ENCODE measurements at regions not wholly inside any gene's neighbourhood (a gene's known extent, or its start where the extent isn't known, plus 50 kb on each side); places are given as distances from the start of the nearest gene placed in this dataset.

DNA sequence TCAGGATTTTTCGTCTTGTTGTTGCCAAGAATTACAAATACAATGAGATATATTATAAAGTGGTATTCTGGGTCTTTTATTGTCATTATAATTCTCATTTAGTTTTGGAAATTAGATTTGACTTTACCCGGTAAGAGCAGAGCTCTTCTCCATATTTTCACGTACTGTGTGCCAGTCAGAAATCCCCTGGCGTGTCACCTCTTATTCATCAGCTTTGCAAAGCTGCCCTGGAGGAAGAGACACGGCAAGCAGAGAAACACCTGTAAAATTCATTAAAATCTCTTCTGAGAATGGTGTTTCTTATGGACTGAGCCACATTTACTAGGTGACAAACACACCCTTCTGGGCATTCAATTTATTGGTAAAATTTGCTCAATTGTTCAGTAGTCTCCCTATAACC is 440.4 kb downstream of the HINT1 start:
- no peak overlapping the region for H3K27ac ChIP-seq (ENCODE audit: control insufficient read depth, insufficient read depth)
- H2AFZ ChIP-seq (ENCODE audit: control insufficient read depth, low read depth, low read length): no peak overlapping the region
- H3K36me3 ChIP-seq (ENCODE audit: control insufficient read depth in 2 of 2, insufficient read depth in 2 of 2, low read length in 1 of 2): no peaks in the 10 kb centered on the region
- H3K9me3 ChIP-seq (replicated peaks; ENCODE audit: control insufficient read depth, insufficient read depth, low read length): no peaks in the 10 kb centered on the region
- WGBS (ENCODE audit: insufficient coverage, insufficient replicate concordance, low lambda C conversion rate, missing lambda C conversion rate): 23% methylated on average over 5 of the region's 5 CpGs
- RAD21 ChIA-PET (ENCODE audit: unreplicated experiment): interaction anchor here (0.6 kb wide), 1 partner anchor 89 kb away, joined by 3 read pairs; no protein-coding TSS in a partner anchor
- in situ Hi-C loops (cut with MboI) (no loop called here), intact Hi-C loops (cut with micrococcal nuclease; ENCODE audit: unreplicated experiment) (no loop called here)
- H3K79me2 ChIP-seq (ENCODE audit: control insufficient read depth, insufficient read depth, low read length): no peaks in the 10 kb centered on the region
- no peak for DNase-seq (ENCODE audit: low read depth, low spot score)
- SMC1A ChIA-PET (ENCODE audit: uncharacterized antibody, unreplicated experiment): interaction anchor here (0.6 to 1.4 kb wide), 2 partner anchors 15 to 22 kb away, joined by 3 read pairs; no protein-coding TSS in a partner anchor
- H3K27me3 ChIP-seq (replicated peaks in 1 of 2; ENCODE audit: control insufficient read depth in 2 of 2, insufficient read depth in 2 of 2, low read length in 1 of 2): no peaks in the 10 kb centered on the region
- H3K9ac ChIP-seq (ENCODE audit: control insufficient read depth, insufficient read depth, low read length): no peak overlapping the region
- H4K20me1 ChIP-seq (ENCODE audit: control insufficient read depth, insufficient read depth): no peaks in the 10 kb centered on the region
- POLR2A ChIA-PET: no interaction called here
- peak; percentile 29; the same call in 1 of the 3 replicates for ATAC-seq
- CTCF ChIA-PET: no interaction called here
- no peaks in the 10 kb centered on the region for H3K4me1 ChIP-seq (ENCODE audit: control insufficient read depth, insufficient read depth, low read length)
- no peak overlapping the region for H3K4me2 ChIP-seq (ENCODE audit: control insufficient read depth, insufficient read depth)
- FAIRE-seq: no peak
- H3K4me3 ChIP-seq: no peak overlapping the region
- BruUV-seq (replicated peaks): no TSS peak
- no peak for TF ChIP-seq CBX5 (IDR thresholded peaks at IDR 0.05; ENCODE audit: low read depth)
- TF ChIP-seq IKZF2 (IDR thresholded peaks at IDR 0.05): no peak
- TF ChIP-seq ZNF207 (IDR thresholded peaks at IDR 0.05; ENCODE audit: borderline replicate concordance): no peak
- TF ChIP-seq, protein P1, sequence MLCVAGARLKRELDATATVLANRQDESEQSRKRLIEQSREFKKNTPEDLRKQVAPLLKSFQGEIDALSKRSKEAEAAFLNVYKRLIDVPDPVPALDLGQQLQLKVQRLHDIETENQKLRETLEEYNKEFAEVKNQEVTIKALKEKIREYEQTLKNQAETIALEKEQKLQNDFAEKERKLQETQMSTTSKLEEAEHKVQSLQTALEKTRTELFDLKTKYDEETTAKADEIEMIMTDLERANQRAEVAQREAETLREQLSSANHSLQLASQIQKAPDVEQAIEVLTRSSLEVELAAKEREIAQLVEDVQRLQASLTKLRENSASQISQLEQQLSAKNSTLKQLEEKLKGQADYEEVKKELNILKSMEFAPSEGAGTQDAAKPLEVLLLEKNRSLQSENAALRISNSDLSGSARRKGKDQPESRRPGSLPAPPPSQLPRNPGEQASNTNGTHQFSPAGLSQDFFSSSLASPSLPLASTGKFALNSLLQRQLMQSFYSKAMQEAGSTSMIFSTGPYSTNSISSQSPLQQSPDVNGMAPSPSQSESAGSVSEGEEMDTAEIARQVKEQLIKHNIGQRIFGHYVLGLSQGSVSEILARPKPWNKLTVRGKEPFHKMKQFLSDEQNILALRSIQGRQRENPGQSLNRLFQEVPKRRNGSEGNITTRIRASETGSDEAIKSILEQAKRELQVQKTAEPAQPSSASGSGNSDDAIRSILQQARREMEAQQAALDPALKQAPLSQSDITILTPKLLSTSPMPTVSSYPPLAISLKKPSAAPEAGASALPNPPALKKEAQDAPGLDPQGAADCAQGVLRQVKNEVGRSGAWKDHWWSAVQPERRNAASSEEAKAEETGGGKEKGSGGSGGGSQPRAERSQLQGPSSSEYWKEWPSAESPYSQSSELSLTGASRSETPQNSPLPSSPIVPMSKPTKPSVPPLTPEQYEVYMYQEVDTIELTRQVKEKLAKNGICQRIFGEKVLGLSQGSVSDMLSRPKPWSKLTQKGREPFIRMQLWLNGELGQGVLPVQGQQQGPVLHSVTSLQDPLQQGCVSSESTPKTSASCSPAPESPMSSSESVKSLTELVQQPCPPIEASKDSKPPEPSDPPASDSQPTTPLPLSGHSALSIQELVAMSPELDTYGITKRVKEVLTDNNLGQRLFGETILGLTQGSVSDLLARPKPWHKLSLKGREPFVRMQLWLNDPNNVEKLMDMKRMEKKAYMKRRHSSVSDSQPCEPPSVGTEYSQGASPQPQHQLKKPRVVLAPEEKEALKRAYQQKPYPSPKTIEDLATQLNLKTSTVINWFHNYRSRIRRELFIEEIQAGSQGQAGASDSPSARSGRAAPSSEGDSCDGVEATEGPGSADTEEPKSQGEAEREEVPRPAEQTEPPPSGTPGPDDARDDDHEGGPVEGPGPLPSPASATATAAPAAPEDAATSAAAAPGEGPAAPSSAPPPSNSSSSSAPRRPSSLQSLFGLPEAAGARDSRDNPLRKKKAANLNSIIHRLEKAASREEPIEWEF (IDR thresholded peaks at IDR 0.05; ENCODE audit: insufficient replicate concordance, low read depth, low read length): no peak
- TF ChIP-seq, protein P2, sequence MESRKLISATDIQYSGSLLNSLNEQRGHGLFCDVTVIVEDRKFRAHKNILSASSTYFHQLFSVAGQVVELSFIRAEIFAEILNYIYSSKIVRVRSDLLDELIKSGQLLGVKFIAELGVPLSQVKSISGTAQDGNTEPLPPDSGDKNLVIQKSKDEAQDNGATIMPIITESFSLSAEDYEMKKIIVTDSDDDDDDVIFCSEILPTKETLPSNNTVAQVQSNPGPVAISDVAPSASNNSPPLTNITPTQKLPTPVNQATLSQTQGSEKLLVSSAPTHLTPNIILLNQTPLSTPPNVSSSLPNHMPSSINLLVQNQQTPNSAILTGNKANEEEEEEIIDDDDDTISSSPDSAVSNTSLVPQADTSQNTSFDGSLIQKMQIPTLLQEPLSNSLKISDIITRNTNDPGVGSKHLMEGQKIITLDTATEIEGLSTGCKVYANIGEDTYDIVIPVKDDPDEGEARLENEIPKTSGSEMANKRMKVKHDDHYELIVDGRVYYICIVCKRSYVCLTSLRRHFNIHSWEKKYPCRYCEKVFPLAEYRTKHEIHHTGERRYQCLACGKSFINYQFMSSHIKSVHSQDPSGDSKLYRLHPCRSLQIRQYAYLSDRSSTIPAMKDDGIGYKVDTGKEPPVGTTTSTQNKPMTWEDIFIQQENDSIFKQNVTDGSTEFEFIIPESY (IDR thresholded peaks at IDR 0.05): no peak
- no peak for TF ChIP-seq ATF7 (IDR thresholded peaks at IDR 0.05; ENCODE audit: low read depth)
- TF ChIP-seq ETV6 (conservative IDR thresholded peaks at IDR 0.05 in 1 of 2, IDR thresholded peaks at IDR 0.05 in 1 of 2; ENCODE audit: borderline replicate concordance in 1 of 2, low read depth in 1 of 2): no peak
- TF ChIP-seq ZNF622 (IDR thresholded peaks at IDR 0.05): no peak
- TF ChIP-seq HDAC6 (IDR thresholded peaks at IDR 0.05; ENCODE audit: unreplicated experiment): no peak
- TF ChIP-seq, protein P3, sequence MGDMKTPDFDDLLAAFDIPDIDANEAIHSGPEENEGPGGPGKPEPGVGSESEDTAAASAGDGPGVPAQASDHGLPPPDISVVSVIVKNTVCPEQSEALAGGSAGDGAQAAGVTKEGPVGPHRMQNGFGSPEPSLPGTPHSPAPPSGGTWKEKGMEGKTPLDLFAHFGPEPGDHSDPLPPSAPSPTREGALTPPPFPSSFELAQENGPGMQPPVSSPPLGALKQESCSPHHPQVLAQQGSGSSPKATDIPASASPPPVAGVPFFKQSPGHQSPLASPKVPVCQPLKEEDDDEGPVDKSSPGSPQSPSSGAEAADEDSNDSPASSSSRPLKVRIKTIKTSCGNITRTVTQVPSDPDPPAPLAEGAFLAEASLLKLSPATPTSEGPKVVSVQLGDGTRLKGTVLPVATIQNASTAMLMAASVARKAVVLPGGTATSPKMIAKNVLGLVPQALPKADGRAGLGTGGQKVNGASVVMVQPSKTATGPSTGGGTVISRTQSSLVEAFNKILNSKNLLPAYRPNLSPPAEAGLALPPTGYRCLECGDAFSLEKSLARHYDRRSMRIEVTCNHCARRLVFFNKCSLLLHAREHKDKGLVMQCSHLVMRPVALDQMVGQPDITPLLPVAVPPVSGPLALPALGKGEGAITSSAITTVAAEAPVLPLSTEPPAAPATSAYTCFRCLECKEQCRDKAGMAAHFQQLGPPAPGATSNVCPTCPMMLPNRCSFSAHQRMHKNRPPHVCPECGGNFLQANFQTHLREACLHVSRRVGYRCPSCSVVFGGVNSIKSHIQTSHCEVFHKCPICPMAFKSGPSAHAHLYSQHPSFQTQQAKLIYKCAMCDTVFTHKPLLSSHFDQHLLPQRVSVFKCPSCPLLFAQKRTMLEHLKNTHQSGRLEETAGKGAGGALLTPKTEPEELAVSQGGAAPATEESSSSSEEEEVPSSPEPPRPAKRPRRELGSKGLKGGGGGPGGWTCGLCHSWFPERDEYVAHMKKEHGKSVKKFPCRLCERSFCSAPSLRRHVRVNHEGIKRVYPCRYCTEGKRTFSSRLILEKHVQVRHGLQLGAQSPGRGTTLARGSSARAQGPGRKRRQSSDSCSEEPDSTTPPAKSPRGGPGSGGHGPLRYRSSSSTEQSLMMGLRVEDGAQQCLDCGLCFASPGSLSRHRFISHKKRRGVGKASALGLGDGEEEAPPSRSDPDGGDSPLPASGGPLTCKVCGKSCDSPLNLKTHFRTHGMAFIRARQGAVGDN (IDR thresholded peaks at IDR 0.05): no peak
- TF ChIP-seq SIX5 (IDR thresholded peaks at IDR 0.05; ENCODE audit: low read depth, low read length, severe bottlenecking): no peak
- TF ChIP-seq SREBF2 (IDR thresholded peaks at IDR 0.05; ENCODE audit: low read length): no peak
- TF ChIP-seq BHLHE40 (IDR thresholded peaks at IDR 0.05; ENCODE audit: borderline replicate concordance in 1 of 2, low read depth in 2 of 2, low read length in 1 of 2): no peak
- TF ChIP-seq FOXK2 (IDR thresholded peaks at IDR 0.05): no peak
